Naive thymus-derived CD8-positive, alpha-beta T cell (primary cell): ENCODE measurements at regions not wholly inside any gene's neighbourhood (a gene's known extent, or its start where the extent isn't known, plus 50 kb on each side); places are given as distances from the start of the nearest gene placed in this dataset.
A peak's percentile ranks its signal among the peaks of the same experiment; 100 is the strongest.

Experiments used
- ATAC-seq, 2 donors: fragments of 150-1000 bp; cut with Tn5 transposase in 1 of 2; sonication (Bioruptor Pico), chemical (Tn5 transposase) in 1 of 2; 1 replicate in 1 of 2; 2 replicates in 1 of 2; pipeline ENCODE4 v1.10.0; 2021; ENCODE audit warnings: mild to moderate bottlenecking in 2 of 2, moderate library complexity in 2 of 2
- POLR2A ChIA-PET: fragments of 350-600 bp; sonication (Branson Sonifier 250); formaldehyde crosslinking; loops from one replicate; lab custom pipeline; 2021; ENCODE audit warnings: antibody characterized with exemption; lab: Charles Lee
- DNase-seq, 10 donors: peaks; one replicate each; pipeline versions ENCODE4 v3.0.0 to v3.0.0-alpha.2; 2020 to 2022
- H3K27ac Mint-ChIP-seq, 10 donors: one replicate each; pipeline ENCODE4 v1.8.0; 2020 to 2022; ENCODE audit warnings: mild to moderate bottlenecking in 10 of 10, mixed read lengths in 10 of 10, moderate library complexity in 4 of 10, inconsistent platforms in 1 of 10
- H3K27me3 Mint-ChIP-seq, 5 donors: one replicate each; pipeline ENCODE4 v1.8.0; 2021 to 2022; ENCODE audit warnings: mixed read lengths in 5 of 5
- H3K36me3 Mint-ChIP-seq, 3 donors: one replicate each; pipeline ENCODE4 v1.8.0; 2020 to 2022; ENCODE audit warnings: mixed read lengths in 3 of 3, mild to moderate bottlenecking in 2 of 3, inconsistent platforms in 1 of 3
- H3K4me1 Mint-ChIP-seq, 4 donors: one replicate each; pipeline ENCODE4 v1.8.0; 2021 to 2022; ENCODE audit warnings: mixed read lengths in 4 of 4
- H3K4me3 Mint-ChIP-seq, 10 donors: one replicate each; pipeline ENCODE4 v1.8.0; 2020 to 2022; ENCODE audit warnings: mild to moderate bottlenecking in 10 of 10, mixed read lengths in 10 of 10, moderate library complexity in 6 of 10, inconsistent platforms in 1 of 10
- H3K9me3 Mint-ChIP-seq, 9 donors: one replicate each; pipeline ENCODE4 v1.8.0; 2020 to 2022; ENCODE audit warnings: mixed read lengths in 9 of 9, mild to moderate bottlenecking in 3 of 9, inconsistent platforms in 1 of 9, moderate library complexity in 1 of 9

DNA sequence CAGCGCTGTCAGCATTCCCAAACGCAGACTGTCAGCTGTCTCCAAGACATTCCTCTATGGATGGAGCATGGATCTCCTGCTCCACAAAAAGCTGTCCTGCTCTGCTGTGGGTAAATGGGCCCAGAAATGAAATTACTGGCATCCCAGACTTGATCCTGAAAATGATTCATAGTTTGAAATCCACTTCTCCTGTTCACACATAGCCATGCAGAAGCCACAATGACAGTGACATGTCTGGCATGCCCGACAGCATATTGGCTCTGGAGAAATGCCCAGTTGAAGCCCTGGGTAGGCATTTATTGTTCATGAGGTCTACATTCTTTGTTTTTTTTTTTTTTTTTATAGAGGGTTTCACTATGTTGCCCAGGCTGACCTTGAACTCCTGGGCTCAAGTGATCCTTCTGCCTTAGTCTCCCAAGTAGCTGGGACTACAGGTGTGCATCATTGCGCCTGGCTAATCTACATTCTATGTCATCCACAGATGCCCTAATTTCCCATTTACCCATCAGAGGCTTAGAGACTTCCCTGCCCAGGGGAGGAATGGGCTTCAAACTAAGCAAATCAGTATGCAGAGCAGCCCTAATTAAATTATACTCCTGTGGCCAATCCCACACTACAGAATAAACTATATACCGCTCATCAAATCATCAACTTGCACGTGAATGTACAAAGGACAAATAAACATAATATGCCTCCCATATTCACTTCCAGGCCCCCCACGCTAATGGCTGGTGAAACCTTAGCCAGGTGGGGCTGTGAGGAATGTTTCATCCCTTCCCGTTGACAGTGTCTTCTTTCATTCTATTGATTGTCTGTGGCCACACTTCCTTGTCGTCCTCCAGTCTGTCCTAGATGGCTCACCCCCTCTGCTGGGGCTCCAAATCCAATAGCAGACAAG is 61.8 kb upstream of the EEPD1 start:
- peaks cover 0 to 4% (median 0%) of the 10 kb centered on the region in 5 donors for H3K27me3 Mint-ChIP-seq
- peaks cover 0 to 12% (median 5%) of the 10 kb centered on the region in 3 donors for H3K36me3 Mint-ChIP-seq
- peak overlapping the region in 2 of 10 donors; percentile 6 to 22 for H3K27ac Mint-ChIP-seq
- ATAC-seq = no peak
- POLR2A ChIA-PET = no interaction called here
- H3K4me3 Mint-ChIP-seq = no peak overlapping the region
- no peaks in the 10 kb centered on the region for H3K4me1 Mint-ChIP-seq
- H3K9me3 Mint-ChIP-seq = peaks cover 0 to 12% (median 3%) of the 10 kb centered on the region in 9 donors
- DNase-seq = no peak

GRCh38 chr7:36091874-36092176 is 61.2 kb upstream of the EEPD1 start:
- ATAC-seq (no peak), DNase-seq (no peak)
- Mint-ChIP-seq H3K36me3 (peaks cover 0 to 12% (median 5%) of the 10 kb centered on the region in 3 donors), H3K9me3 (peaks cover 0 to 12% (median 3%) of the 10 kb centered on the region in 9 donors), H3K27me3 (peaks cover 0 to 4% (median 0%) of the 10 kb centered on the region in 5 donors), H3K4me3 (no peak overlapping the region), H3K27ac (peak overlapping the region in 1 of 10 donors; percentile 6), H3K4me1 (no peaks in the 10 kb centered on the region)
- POLR2A ChIA-PET = no interaction called here

- Mint-ChIP-seq H3K27ac (no peak overlapping the region), H3K36me3 (peaks cover 0 to 12% (median 5%) of the 10 kb centered on the region in 3 donors), H3K4me3 (no peak overlapping the region), H3K4me1 (no peaks in the 10 kb centered on the region), H3K27me3 (peaks cover 0 to 4% (median 0%) of the 10 kb centered on the region in 5 donors), H3K9me3 (peaks cover 0 to 12% (median 3%) of the 10 kb centered on the region in 9 donors)
- no peak for DNase-seq
- no peak for ATAC-seq
- POLR2A ChIA-PET = no interaction called here
Observed at GRCh38 chr7:36092221-36092771, 60.8 kb upstream of the EEPD1 start.

DNA sequence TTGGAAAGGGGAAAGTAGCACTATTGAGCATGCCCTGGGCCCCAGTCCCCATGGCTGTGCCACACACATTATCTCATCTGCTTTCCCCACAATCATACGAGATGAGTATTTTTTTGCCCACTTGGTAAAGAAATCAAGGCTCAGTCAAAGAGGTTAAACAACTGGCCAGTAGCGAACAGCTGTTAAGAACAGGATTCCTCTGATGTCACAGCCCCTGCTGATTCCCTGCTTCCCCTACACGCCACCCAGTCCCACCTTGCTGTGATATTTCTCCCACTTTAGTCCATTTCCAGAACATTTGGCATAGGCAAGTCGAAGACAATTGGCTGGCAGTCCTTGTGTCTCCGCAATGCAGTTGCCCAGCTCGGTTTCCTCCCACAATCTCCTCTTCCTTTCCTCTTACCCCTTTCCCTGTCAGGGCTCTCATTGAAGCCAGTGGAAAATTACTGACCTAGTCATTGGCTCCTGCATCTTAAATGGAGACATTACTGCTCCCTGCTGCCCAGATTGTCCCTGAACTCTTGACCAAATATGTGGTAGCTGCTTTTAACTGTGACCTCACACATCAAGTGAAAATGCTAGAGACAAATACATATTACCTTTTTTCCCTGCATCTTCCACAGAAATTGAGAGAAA is 56.5 kb upstream of the EEPD1 start:
- peaks cover 0 to 14% (median 8%) of the 10 kb centered on the region in 3 donors for H3K36me3 Mint-ChIP-seq
- no peak for DNase-seq
- H3K4me3 Mint-ChIP-seq = no peak overlapping the region

GRCh38 chr7:36098096-36098495 is 55.0 kb upstream of the EEPD1 start:
- no peak overlapping the region for H3K4me3 Mint-ChIP-seq
- no peaks in the 10 kb centered on the region for H3K4me1 Mint-ChIP-seq
- no peak overlapping the region for H3K27ac Mint-ChIP-seq
- H3K36me3 Mint-ChIP-seq = peaks cover 0 to 14% (median 8%) of the 10 kb centered on the region in 3 donors
- no peak for DNase-seq
- peaks cover 0 to 16% (median 8%) of the 10 kb centered on the region in 9 donors for H3K9me3 Mint-ChIP-seq
- POLR2A ChIA-PET = no interaction called here
- H3K27me3 Mint-ChIP-seq = peaks cover 0 to 4% (median 1%) of the 10 kb centered on the region in 5 donors
- ATAC-seq = no peak

More for the DNA sequence above, 56.5 kb upstream of the EEPD1 start:
- ATAC-seq = no peak
- POLR2A ChIA-PET = no interaction called here
- H3K27me3 Mint-ChIP-seq = peaks cover 0 to 4% (median 1%) of the 10 kb centered on the region in 5 donors
- no peaks in the 10 kb centered on the region for H3K4me1 Mint-ChIP-seq
- no peak overlapping the region for H3K27ac Mint-ChIP-seq
- peaks cover 0 to 16% (median 8%) of the 10 kb centered on the region in 9 donors for H3K9me3 Mint-ChIP-seq

GRCh38 chr7:36100226-36100625 is 52.8 kb upstream of the EEPD1 start:
- H3K27me3 Mint-ChIP-seq = peaks cover 0 to 3% (median 1%) of the 10 kb centered on the region in 5 donors
- POLR2A ChIA-PET = no interaction called here

DNA sequence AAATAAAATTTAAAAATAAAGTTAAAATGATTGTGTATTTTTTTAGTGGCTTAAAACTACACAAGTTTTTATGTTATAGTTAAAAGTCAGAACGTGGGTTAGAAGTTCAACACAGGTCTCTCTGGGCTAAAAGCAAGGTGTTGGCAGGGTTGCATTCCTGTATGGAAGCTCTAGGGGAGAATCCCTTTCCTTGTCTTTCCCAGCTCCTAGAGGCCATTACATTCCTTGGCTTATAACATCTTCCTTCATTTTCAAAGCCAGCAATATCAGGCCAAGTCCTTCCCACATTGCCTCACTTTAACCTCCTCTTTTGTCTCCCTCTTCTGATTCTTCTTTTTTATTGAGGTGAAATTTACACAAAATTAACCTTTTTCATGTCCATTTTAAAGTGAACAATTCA is 52.4 kb upstream of the EEPD1 start:
- H3K27ac Mint-ChIP-seq = no peak overlapping the region
- ATAC-seq = no peak
- H3K27me3 Mint-ChIP-seq = peaks cover 0 to 1% (median 0%) of the 10 kb centered on the region in 5 donors
- H3K36me3 Mint-ChIP-seq = peaks cover 0 to 14% (median 8%) of the 10 kb centered on the region in 3 donors
- no peaks in the 10 kb centered on the region for H3K4me1 Mint-ChIP-seq
- POLR2A ChIA-PET = no interaction called here
- H3K4me3 Mint-ChIP-seq = no peak overlapping the region
- no peak for DNase-seq
- H3K9me3 Mint-ChIP-seq = peaks cover 0 to 16% (median 8%) of the 10 kb centered on the region in 9 donors

More at GRCh38 chr7:36100226-36100625, 52.8 kb upstream of the EEPD1 start:
- Mint-ChIP-seq H3K4me1 (no peaks in the 10 kb centered on the region), H3K9me3 (peaks cover 0 to 16% (median 8%) of the 10 kb centered on the region in 9 donors), H3K36me3 (peaks cover 0 to 14% (median 8%) of the 10 kb centered on the region in 3 donors), H3K4me3 (no peak overlapping the region), H3K27ac (no peak overlapping the region)
- ATAC-seq (no peak), DNase-seq (no peak)
